Colonic mucosa (tissue), 4 donors: ENCODE measurements at regions not wholly inside any gene's neighbourhood (a gene's known extent, or its start where the extent isn't known, plus 50 kb on each side); places are given as distances from the start of the nearest gene placed in this dataset.

ENCODE experiments used
- DNase-seq: peaks from one replicate; pipeline ENCODE4 v3.0.0-alpha.2; 2020
- H3K27ac ChIP-seq: fragments of 200-600 bp; one replicate; pipeline ENCODE4 v1.8.0; 2021
- H3K27me3 ChIP-seq: fragments of 200-600 bp; one replicate; pipeline ENCODE4 v1.8.0; 2021
- H3K36me3 ChIP-seq: fragments of 200-600 bp; one replicate; pipeline ENCODE4 v1.8.0; 2021
- H3K4me1 ChIP-seq: fragments of 200-600 bp; one replicate; pipeline ENCODE4 v1.8.0; 2021; ENCODE audit warnings: mild to moderate bottlenecking
- H3K4me3 ChIP-seq: fragments of 200-600 bp; one replicate; pipeline ENCODE4 v1.8.0; 2021
- H3K9ac ChIP-seq, 2 donors: one replicate each; pipeline ENCODE4 v1.7.0; 2013; ENCODE audit warnings: control low read depth in 2 of 2, low read depth in 2 of 2, low read length in 2 of 2
- H3K9me3 ChIP-seq: fragments of 200-600 bp; one replicate; pipeline ENCODE4 v1.8.0; 2021
- CTCF ChIP-seq: fragments of 200-600 bp; IDR thresholded peaks from one replicate; pipeline ENCODE4 v1.8.0; 2022; ENCODE audit warnings: antibody characterized with exemption, mild to moderate bottlenecking
- intact Hi-C: fragments of 100-400 bp; cut with DNase I; formaldehyde crosslinking; loops from one replicate; pipeline ENCODE4 v1.14.1; 2022
- donor health status: healthy.
- donor health status: DM: no; HTN: no; CAD: no.
- donor health status: DM: no; HTN: no; CAD: no.

DNA sequence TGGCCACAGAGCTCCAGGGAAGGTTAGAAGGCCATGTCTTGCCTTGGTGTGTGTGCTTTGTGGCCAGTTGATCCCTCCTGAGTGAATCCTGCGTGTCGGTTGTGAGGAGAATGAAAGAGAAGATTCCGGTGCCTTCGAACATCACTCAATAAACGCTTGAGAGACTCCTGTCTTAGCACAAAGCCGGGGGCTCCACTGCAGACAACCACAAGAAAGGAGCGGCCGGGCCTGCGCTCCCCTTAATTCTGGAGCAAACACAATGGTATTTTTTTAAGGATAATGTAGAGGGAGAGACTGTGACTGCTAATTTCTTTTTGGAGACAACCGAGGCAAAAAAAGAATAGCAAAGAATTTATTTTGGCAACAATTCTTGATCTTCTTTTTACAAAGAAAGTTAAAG is 286.8 kb upstream of the SHH start:
- no peak overlapping the region for H3K27ac ChIP-seq
- TF ChIP-seq CTCF: no peak
- no peak overlapping the region for H3K4me3 ChIP-seq
- no peaks in the 10 kb centered on the region for H3K27me3 ChIP-seq
- no peaks in the 10 kb centered on the region for H3K9me3 ChIP-seq
- no peaks in the 10 kb centered on the region for H3K4me1 ChIP-seq
- no peak for DNase-seq
- intact Hi-C loops: no loop called here
- no peak overlapping the region for H3K9ac ChIP-seq
- H3K36me3 ChIP-seq: no peaks in the 10 kb centered on the region

GRCh38 chr7:156096771-156097538 is 284.7 kb upstream of the SHH start:
- H3K27ac ChIP-seq: no peak overlapping the region
- no peak for TF ChIP-seq CTCF
- H3K36me3 ChIP-seq: no peaks in the 10 kb centered on the region
- intact Hi-C loops: no loop called here
- H3K9ac ChIP-seq: no peak overlapping the region
- H3K4me1 ChIP-seq: no peaks in the 10 kb centered on the region
- H3K9me3 ChIP-seq: no peaks in the 10 kb centered on the region
- H3K27me3 ChIP-seq: no peaks in the 10 kb centered on the region
- no peak overlapping the region for H3K4me3 ChIP-seq
- no peak for DNase-seq

DNA sequence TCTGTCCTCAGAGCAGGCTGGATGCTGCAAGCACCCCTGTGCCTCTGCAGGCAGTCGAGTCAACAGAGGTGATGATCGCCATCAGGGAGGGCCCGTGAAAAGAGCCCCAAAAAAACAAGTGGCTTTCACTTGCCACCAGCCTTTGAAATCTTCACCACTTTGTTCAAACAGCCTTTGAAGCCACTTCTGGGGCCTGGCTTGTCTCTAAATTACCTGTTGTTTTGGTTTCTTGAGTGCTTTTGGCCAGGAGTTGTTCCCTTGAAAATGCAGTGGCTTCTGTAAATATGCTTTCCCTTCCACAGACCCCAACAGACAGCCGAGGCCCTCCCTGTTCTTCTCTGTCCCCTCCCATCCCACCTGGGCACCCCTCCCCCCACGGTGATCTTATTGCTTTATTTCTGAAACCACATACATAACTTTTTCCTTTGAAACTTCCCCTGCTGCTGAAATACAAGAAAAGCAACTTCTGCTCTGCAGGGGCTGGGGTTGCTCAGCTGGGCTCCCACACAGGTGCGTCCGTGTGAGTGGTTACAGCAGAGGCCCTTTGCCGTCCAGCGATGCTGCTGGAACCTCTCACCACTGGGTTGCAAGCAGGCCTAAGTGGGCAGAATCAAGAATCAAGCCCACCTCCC is 283.8 kb upstream of the SHH start:
- Histone ChIP-seq H3K9ac (no peak overlapping the region), H3K27ac (no peak overlapping the region), H3K27me3 (no peaks in the 10 kb centered on the region), H3K4me1 (no peaks in the 10 kb centered on the region), H3K9me3 (no peaks in the 10 kb centered on the region), H3K36me3 (no peaks in the 10 kb centered on the region), H3K4me3 (no peak overlapping the region)
- TF ChIP-seq CTCF: no peak
- DNase-seq: no peak
- intact Hi-C loops: no loop called here

DNA sequence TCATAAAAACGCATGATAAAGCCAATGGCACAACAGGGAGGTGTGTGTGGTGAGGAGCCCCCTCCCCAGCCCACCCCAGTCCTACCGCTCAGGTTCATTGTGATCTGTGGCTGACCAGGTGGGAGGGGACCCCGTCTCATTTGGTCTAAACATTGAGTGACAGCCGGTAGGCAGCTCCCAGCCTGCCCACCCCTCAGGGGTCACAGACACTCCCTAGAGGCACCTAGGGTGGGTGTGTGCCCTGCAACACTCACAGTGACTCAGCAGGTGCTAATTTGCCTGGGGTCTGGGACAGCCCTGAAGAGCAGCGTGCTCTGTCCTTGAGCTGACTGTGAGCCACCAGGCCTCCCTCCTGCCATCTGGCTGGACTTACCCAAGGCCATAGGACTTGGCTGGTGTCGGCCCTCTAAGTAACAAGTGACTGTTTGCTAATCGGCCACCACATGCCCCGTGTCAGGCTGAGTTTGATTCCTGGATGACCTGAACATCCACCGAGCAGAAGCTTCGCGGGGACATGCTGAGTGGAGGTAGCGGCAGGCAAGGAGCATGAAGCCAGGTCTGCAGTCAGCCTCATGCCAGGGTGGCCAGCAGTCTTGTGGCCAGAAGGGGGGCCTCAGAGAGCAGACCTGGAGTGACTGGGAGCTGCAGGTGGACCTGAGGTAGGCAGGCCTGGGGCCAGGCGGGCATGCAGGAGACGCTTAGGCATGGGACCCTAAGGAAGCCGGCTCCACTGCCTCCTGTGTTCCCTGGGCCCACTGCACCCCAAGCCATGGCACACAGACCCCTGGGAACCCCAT is 282.3 kb upstream of the SHH start:
- no peak overlapping the region for H3K27ac ChIP-seq
- H3K4me3 ChIP-seq: no peak overlapping the region
- DNase-seq: no peak
- no peaks in the 10 kb centered on the region for H3K27me3 ChIP-seq
- no peaks in the 10 kb centered on the region for H3K9me3 ChIP-seq
- no peak overlapping the region for H3K9ac ChIP-seq
- TF ChIP-seq CTCF: no peak
- H3K4me1 ChIP-seq: no peaks in the 10 kb centered on the region
- intact Hi-C loops: no loop called here
- no peaks in the 10 kb centered on the region for H3K36me3 ChIP-seq

GRCh38 chr7:156092307-156092706 is 280.0 kb upstream of the SHH start:
- DNase-seq: no peak

More at GRCh38 chr7:156092307-156092706, 280.0 kb upstream of the SHH start:
- Histone ChIP-seq H3K9me3 (no peaks in the 10 kb centered on the region), H3K9ac (no peak overlapping the region), H3K4me3 (no peak overlapping the region), H3K27me3 (no peaks in the 10 kb centered on the region), H3K4me1 (no peaks in the 10 kb centered on the region), H3K27ac (no peak overlapping the region), H3K36me3 (no peaks in the 10 kb centered on the region)
- TF ChIP-seq CTCF: no peak
- intact Hi-C loops: no loop called here
